A549 (cell line): ENCODE measurements at regions not wholly inside any gene's neighbourhood (a gene's known extent, or its start where the extent isn't known, plus 50 kb on each side); places are given as distances from the start of the nearest gene placed in this dataset.

Experiments used
- KDM1A ChIP-seq: fragments of 200-600 bp; sonication (generic); IDR thresholded peaks from 2 replicates; pipeline ENCODE4 v1.6.1; 2016; ENCODE audit warnings: low read depth, mild to moderate bottlenecking
- POLR2A ChIP-seq: IDR thresholded peaks from 2 replicates; pipeline ENCODE4 v1.6.1; 2012; ENCODE audit warnings: mild to moderate bottlenecking, low read length
- TF ChIP-seq, protein P1 (sequence below): fragments of >200 bp; sonication (Bioruptor Twin); formaldehyde crosslinking; IDR thresholded peaks from 3 replicates; pipeline ENCODE4 v1.6.1; 2016
- TF ChIP-seq, protein P2 (sequence below): fragments of >200 bp; sonication (Bioruptor Twin); formaldehyde crosslinking; IDR thresholded peaks from 3 replicates; pipeline ENCODE4 v1.5.1; 2016

- TF ChIP-seq, protein P1, sequence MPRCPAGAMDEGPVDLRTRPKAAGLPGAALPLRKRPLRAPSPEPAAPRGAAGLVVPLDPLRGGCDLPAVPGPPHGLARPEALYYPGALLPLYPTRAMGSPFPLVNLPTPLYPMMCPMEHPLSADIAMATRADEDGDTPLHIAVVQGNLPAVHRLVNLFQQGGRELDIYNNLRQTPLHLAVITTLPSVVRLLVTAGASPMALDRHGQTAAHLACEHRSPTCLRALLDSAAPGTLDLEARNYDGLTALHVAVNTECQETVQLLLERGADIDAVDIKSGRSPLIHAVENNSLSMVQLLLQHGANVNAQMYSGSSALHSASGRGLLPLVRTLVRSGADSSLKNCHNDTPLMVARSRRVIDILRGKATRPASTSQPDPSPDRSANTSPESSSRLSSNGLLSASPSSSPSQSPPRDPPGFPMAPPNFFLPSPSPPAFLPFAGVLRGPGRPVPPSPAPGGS = no peak
- TF ChIP-seq, protein P2, sequence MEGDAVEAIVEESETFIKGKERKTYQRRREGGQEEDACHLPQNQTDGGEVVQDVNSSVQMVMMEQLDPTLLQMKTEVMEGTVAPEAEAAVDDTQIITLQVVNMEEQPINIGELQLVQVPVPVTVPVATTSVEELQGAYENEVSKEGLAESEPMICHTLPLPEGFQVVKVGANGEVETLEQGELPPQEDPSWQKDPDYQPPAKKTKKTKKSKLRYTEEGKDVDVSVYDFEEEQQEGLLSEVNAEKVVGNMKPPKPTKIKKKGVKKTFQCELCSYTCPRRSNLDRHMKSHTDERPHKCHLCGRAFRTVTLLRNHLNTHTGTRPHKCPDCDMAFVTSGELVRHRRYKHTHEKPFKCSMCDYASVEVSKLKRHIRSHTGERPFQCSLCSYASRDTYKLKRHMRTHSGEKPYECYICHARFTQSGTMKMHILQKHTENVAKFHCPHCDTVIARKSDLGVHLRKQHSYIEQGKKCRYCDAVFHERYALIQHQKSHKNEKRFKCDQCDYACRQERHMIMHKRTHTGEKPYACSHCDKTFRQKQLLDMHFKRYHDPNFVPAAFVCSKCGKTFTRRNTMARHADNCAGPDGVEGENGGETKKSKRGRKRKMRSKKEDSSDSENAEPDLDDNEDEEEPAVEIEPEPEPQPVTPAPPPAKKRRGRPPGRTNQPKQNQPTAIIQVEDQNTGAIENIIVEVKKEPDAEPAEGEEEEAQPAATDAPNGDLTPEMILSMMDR = no peak
- TF ChIP-seq POLR2A (no peak), KDM1A (no peak)
These were observed 74.6 kb upstream of the EXOC1L start for GRCh38 chr4:55745014-55745413.
